ENCODE measurements at regions not wholly inside any gene's neighbourhood (a gene's known extent, or its start where the extent isn't known, plus 50 kb on each side); places are given as distances from the start of the nearest gene placed in this dataset.

DNA sequence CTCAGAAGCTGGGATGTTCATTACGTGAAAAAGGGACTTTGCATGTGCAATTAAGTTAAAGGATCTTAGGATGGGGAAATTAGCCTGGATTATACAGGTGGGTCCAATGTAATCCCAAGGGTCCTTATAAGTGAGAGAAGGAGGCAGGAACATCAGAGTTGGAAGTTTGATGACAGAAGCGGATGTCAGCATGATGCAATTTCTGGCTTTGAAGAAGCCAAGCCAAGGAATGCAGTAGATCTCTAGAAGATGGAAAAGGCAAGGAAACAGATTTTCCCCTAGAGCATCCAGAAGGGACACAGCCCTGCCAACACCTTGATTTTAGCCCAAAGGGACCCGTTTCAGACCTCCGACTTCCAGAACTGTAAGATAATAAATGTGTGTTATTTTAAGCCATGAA is 136.4 kb downstream of the LNPK start:
- no TSS peak for BruUV-seq (replicated peaks)
- Mint-ChIP-seq H3K4me1 (ENCODE audit: low read depth, unreplicated experiment) (no peaks in the 10 kb centered on the region), H3K27me3 (ENCODE audit: insufficient read depth, unreplicated experiment) (peaks cover 9% of the 10 kb centered on the region), H3K4me3 (ENCODE audit: unreplicated experiment) (no peak overlapping the region), H3K9me3 (ENCODE audit: unreplicated experiment) (no peaks in the 10 kb centered on the region), H3K27ac (ENCODE audit: unreplicated experiment) (no peak overlapping the region), H3K36me3 (ENCODE audit: insufficient read depth, unreplicated experiment) (no peaks in the 10 kb centered on the region)
- ChIA-PET CTCF (no interaction called here), POLR2A (no interaction called here)
- H3K4me3 ChIP-seq (ENCODE audit: low read depth, low read length) = no peak overlapping the region
- no peaks in the 10 kb centered on the region for H3K4me1 ChIP-seq
- H3K36me3 ChIP-seq (ENCODE audit: control insufficient read depth, insufficient read depth, low read length) = no peaks in the 10 kb centered on the region
- TF ChIP-seq, protein P1, sequence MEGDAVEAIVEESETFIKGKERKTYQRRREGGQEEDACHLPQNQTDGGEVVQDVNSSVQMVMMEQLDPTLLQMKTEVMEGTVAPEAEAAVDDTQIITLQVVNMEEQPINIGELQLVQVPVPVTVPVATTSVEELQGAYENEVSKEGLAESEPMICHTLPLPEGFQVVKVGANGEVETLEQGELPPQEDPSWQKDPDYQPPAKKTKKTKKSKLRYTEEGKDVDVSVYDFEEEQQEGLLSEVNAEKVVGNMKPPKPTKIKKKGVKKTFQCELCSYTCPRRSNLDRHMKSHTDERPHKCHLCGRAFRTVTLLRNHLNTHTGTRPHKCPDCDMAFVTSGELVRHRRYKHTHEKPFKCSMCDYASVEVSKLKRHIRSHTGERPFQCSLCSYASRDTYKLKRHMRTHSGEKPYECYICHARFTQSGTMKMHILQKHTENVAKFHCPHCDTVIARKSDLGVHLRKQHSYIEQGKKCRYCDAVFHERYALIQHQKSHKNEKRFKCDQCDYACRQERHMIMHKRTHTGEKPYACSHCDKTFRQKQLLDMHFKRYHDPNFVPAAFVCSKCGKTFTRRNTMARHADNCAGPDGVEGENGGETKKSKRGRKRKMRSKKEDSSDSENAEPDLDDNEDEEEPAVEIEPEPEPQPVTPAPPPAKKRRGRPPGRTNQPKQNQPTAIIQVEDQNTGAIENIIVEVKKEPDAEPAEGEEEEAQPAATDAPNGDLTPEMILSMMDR (IDR thresholded peaks at IDR 0.05; ENCODE audit: insufficient read depth in 1 of 2, low read depth in 1 of 2, low read length in 1 of 2, severe bottlenecking in 1 of 2, unreplicated experiment in 1 of 2) = no peak
- no peak for DNase-seq
- no peaks in the 10 kb centered on the region for H3K9me3 ChIP-seq
- H3K27me3 ChIP-seq (replicated peaks; ENCODE audit: control insufficient read depth, insufficient read depth, low read length) = no peaks in the 10 kb centered on the region
- intact Hi-C loops (cut with micrococcal nuclease; ENCODE audit: unreplicated experiment) = no loop called here

DNA sequence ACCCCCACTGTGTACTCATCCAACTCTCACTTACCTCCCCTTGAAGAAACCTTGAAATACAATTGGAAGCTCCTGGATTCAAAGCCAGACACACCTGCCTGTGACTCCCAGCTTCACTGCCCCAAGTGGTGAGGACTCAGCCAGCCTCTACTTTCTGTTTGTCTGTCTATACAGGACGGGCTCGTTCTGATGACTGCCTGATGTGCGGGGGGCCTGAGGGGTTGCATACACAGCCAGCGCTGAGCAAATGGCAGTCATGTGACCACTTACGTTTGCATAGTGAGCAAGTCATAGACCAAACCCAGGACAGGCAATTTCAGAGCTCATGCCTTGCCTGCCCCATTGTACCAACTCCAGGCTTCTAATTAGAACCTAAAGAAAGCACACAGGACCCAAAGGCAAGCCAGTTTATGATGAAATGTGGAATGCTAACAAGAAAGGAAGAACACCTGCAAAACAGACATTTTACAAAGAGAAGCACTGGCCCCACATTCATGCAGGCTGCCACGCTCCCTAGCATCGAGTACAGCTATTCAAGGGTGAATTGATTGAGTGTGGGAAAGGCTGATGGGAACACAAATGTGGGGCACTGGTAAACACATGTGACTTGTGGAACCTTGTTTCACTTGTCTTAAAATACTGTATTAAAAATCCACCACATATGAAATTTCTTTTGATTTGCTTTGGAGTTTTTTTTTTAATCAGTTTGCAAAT is 137.8 kb downstream of the LNPK start:
- Histone ChIP-seq H3K4me1 (no peaks in the 10 kb centered on the region), H3K27me3 (replicated peaks; ENCODE audit: control insufficient read depth, insufficient read depth, low read length) (no peaks in the 10 kb centered on the region), H3K36me3 (ENCODE audit: control insufficient read depth, insufficient read depth, low read length) (no peaks in the 10 kb centered on the region), H3K4me3 (ENCODE audit: low read depth, low read length) (no peak overlapping the region), H3K9me3 (no peaks in the 10 kb centered on the region)
- Mint-ChIP-seq H3K36me3 (ENCODE audit: insufficient read depth, unreplicated experiment) (no peaks in the 10 kb centered on the region), H3K4me3 (ENCODE audit: unreplicated experiment) (no peak overlapping the region), H3K9me3 (ENCODE audit: unreplicated experiment) (no peaks in the 10 kb centered on the region), H3K27ac (ENCODE audit: unreplicated experiment) (no peak overlapping the region), H3K4me1 (ENCODE audit: low read depth, unreplicated experiment) (no peaks in the 10 kb centered on the region), H3K27me3 (ENCODE audit: insufficient read depth, unreplicated experiment) (peaks cover 13% of the 10 kb centered on the region)
- intact Hi-C loops (cut with micrococcal nuclease; ENCODE audit: unreplicated experiment) = no loop called here
- ChIA-PET CTCF (no interaction called here), POLR2A (no interaction called here)
- TF ChIP-seq, protein P1 (IDR thresholded peaks at IDR 0.05; ENCODE audit: insufficient read depth in 1 of 2, low read depth in 1 of 2, low read length in 1 of 2, severe bottlenecking in 1 of 2, unreplicated experiment in 1 of 2) = no peak
- DNase-seq = peak in 1 of 2 experiments; percentile 5
- BruUV-seq (replicated peaks) = no TSS peak

DNA sequence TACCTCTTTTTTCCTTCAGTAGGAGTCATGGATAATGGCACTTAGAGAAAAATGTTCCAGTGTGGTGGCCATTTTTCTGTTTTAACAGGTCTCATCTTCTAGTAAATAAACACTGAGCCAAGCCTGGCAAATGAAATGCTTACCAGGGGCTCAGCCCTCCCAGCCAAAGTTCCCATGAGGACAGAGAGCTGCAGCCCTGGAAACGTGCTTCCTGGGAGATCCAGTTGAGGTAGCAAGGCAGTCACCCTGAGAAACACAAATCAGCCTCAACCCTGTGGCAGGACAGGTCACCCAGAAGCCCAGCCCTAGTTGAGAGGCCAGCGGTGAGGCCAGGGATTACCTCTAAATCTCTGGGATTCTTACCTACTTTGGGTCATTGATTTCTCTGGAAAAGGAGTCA is 140.1 kb downstream of the LNPK start:
- intact Hi-C loops (cut with micrococcal nuclease; ENCODE audit: unreplicated experiment) = loop anchor here (2.0 kb wide), 1 partner anchor 171 kb away; no protein-coding TSS in a partner anchor
- TF ChIP-seq, protein P1 (IDR thresholded peaks at IDR 0.05; ENCODE audit: insufficient read depth in 1 of 2, low read depth in 1 of 2, low read length in 1 of 2, severe bottlenecking in 1 of 2, unreplicated experiment in 1 of 2) = no peak
- H3K36me3 ChIP-seq (ENCODE audit: control insufficient read depth, insufficient read depth, low read length) = no peaks in the 10 kb centered on the region
- ChIA-PET CTCF (no interaction called here), POLR2A (no interaction called here)
- Mint-ChIP-seq H3K9me3 (ENCODE audit: unreplicated experiment) (peaks cover 3% of the 10 kb centered on the region), H3K4me1 (ENCODE audit: low read depth, unreplicated experiment) (no peaks in the 10 kb centered on the region), H3K4me3 (ENCODE audit: unreplicated experiment) (no peak overlapping the region), H3K27ac (ENCODE audit: unreplicated experiment) (no peak overlapping the region), H3K36me3 (ENCODE audit: insufficient read depth, unreplicated experiment) (no peaks in the 10 kb centered on the region), H3K27me3 (ENCODE audit: insufficient read depth, unreplicated experiment) (peaks cover 15% of the 10 kb centered on the region)
- no TSS peak for BruUV-seq (replicated peaks)
- no peak for DNase-seq
- no peaks in the 10 kb centered on the region for H3K9me3 ChIP-seq
- H3K4me1 ChIP-seq = no peaks in the 10 kb centered on the region
- no peaks in the 10 kb centered on the region for H3K27me3 ChIP-seq (replicated peaks; ENCODE audit: control insufficient read depth, insufficient read depth, low read length)
- H3K4me3 ChIP-seq (ENCODE audit: low read depth, low read length) = no peak overlapping the region

Data from Caco-2 (cell line).